GM12892 (cell line): ENCODE measurements at regions not wholly inside any gene's neighbourhood (a gene's known extent, or its start where the extent isn't known, plus 50 kb on each side); places are given as distances from the start of the nearest gene placed in this dataset.

Experiments used
- POLR2A ChIP-seq: IDR thresholded peaks from 2 replicates; pipeline ENCODE4 v1.6.1; 2011; ENCODE audit warnings: low read depth, low read length, control low read depth
- POLR2AphosphoS5 ChIP-seq: IDR thresholded peaks from 2 replicates; pipeline ENCODE4 v1.6.1; 2011; ENCODE audit warnings: low read depth, low read length, control low read depth
- TAF1 ChIP-seq: IDR thresholded peaks from 2 replicates; pipeline ENCODE4 v1.6.1; 2011; ENCODE audit warnings: low read depth, mild to moderate bottlenecking, control low read depth, low read length, borderline replicate concordance

DNA sequence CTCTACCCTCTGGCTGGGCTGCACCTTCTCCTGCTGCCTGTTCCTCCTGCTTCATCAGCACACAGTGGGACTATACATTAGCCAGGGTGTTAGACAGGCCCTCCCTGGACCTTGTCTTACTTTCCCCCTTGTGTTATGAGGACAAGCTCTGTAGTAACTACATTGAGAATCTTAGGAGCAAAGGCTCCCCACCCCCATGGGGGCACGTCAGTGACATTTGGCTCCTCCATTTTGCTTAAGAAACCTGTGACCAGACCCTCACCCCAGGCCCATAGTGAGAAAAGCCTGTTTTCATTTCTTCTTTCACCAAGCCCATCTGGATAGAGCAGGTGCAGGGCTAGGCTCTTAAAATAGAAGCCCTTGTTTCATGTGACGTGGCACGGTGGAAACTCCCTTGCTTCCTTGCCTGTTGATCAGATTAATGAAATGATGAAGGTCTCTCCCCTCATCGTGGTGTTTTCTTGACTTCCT lies 146.7 kb downstream of the RPIA start:
- TF ChIP-seq POLR2AphosphoS5 (peak; percentile 78), POLR2A (peak; percentile 78), TAF1 (peak; percentile 82; the same call in 1 of the 2 replicates)
